TTC549 (cell line): ENCODE measurements at regions not wholly inside any gene's neighbourhood (a gene's known extent, or its start where the extent isn't known, plus 50 kb on each side); places are given as distances from the start of the nearest gene placed in this dataset.
"Not testable (repeated sequence)": the region's sequence is repeated elsewhere in the genome, so short reads cannot be mapped to it uniquely, and the experiment has no call there.

ENCODE experiments used
- FAIRE-seq: peaks from 2 replicates; lab custom pipeline; 2012; peaks lifted over from hg19 to GRCh38; lab: Jason Lieb, UNC

DNA sequence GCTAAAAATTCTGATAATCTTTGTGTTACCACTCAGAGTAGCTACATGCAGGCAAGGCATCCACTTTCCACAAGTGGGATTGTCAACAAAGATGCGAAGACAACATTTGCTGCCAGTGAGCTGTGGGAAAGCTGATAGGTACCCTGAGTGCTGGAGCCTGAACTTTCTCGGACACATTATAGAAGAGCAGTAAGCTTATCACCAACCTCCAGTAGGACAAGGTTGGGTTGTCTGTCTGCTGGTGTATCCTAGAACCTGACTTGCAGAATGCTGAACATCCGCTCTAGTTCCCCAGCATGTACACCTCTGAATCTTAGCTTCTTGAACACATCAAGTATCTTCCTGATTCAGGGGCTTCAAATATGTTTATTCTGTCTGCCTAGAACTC lies 103.8 kb upstream of the PPM1H start:
- no peak for FAIRE-seq

DNA sequence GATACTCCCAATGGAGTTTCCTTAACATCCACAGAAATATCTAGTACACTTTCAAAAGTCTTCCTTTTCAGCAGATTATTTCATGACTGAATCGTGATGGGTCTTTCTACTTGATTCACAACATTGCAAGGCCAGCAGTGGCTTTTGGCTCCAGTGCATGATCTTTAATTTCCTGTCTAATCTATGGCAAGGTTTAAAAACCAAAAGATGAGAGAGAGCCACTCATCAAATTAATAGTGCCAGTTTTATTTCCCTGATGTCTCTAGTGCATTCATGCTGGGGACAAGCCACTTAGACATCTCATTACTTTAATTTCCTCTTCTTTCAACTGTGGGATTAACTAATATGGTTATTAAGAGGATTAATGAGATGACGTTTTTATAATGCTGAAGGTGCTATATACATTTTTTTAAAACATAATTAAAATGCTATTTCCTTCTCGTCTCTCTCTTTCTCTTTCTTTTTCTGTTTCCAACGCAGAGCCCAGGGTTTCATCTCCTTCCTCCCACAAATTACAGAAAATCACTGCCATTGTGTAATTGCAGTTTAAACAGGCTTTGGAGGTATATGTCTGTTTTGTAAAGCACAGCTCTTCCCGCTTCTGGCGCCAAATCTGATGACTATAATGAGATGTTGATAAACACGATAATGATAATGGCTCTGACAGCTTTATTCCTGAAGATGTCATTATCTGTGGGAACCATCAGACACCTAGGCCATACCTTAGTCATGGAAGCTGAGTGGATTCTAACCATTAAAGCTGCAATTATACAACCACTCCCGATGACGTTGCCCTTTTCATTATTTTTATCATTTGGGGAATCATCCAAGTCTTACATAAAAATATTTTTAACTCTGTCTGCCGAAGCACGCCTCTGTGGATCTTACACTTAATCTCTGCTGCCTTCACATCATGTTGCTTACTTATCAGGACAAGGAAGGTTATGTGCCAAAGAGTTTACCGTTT lies 103.1 kb upstream of the PPM1H start:
- FAIRE-seq, result no peak

DNA sequence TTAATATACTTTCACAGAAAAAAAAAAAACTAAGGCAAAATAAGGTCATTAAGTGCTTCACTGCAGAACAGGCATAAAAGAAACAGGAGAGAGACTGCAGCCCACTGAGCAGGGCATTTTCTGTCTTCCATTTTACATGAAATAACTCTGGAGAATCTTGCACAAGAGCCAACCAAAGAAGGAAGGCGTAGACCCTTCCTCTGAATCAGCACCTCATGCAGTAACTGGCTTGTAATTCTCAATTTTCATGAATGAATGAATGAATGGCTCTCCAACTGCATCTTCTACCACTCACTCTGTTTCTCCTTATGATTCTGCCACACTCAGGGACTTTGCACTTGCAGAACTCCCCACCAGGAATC lies 102.0 kb upstream of the PPM1H start:
- FAIRE-seq, result no peak

DNA sequence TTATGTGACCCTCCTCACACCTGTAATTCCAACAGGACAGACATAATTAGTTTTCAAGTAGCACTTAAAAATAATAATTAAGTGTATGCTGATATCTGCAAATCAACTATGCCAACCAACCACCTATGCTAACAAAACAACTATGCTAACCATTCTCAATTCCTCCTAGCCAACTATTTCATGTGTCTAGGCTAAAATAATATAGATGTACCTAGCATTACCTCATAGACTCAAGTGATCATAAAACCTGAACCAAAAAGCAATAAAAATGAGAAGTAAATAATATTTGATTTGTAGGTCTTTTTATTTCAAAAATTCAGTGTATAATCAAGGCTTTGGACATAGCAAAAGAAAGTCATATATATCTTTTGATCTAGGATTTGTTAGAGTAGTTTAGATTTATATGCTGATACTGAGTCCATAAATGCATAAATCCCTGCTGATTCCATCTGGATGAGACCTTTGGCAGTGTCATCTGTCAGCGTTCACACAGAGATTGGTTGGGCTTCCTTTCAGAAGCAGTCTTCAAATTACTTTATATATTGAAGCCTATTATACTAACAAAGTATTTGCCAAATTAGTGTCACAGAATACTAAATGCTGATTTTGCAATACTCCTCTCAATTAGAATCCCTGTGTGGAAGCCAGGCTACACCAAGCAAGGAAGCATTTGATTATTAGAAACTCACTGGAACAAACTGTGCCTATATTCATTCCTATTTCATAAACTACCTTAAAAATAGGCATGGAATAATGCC lies 101.4 kb upstream of the PPM1H start:
- FAIRE-seq, result no peak

DNA sequence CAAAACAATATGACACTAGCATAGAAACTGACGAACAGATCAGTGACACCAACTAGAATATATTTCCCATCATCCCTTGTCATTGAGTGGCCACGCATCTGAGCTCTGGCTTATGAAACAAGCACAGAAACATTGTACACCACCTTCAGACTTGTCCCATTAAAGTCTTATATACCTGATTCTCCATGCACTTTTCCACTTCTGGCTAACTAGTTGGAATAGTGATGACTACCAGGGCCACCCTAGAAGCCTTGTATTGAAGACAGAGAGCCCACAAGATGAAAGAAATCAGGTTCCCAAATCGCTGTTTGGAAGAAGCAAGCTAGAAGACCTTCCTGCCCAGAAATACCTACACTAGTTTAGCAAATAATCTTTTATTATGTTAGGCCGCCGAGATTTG lies 99.7 kb upstream of the PPM1H start:
- no peak for FAIRE-seq

DNA sequence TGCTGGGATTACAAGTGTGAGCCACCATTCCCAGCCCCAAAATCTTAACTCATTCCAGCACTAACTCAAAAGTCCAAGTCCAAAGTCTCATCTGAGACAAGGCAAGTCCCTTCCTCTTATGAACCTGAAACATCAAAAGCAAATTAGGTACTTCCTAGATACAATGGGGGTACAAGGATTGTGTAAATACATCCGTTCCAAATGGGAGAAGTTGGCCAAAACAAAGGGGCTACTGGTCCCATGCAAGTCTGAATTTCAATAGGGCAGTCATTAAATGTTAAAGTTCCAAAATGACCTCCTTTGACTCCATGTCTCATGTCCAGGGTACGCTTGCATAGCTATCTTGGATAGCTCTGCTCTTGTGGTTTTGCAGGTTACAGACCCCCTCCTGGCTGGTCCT lies 94.7 kb upstream of the PPM1H start:
- FAIRE-seq, result no peak

DNA sequence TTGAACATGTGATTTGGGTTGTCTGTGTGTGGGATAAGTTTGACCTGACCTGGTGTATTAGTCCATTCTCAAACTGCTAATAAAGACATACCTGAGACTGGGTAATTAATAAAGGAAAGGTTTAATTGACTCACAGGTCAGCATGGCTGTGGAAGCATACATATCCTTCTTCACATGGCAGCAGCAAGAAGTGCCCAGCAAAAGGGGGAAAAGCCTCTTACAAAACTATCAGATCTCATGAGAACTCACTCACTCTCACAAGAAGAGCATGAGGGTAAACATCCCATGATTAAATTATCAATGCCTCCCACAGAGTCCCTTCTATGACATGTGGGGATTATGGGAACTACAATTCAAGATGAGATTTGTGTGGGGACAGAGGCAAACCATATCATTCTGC lies 94.0 kb upstream of the PPM1H start:
- no peak for FAIRE-seq

DNA sequence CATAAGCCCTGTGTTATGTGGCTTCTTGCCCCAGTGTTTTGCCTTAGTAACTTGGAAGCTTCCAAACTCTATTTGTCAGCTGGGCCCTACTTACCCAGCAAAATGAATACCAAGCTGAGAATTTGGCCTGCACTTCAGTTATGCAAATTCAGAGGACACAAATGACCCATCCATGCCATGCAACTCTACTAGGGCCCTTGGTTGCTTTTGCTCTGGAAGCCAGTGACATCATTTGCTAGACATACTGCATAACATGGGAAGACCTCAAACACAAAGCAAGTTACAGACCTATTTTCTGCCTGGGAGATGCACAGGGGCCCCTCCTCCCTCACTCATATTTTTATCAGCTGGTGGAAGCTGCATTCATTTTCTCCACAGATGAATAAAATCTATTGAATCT lies 90.2 kb upstream of the PPM1H start:
- no peak for FAIRE-seq

DNA sequence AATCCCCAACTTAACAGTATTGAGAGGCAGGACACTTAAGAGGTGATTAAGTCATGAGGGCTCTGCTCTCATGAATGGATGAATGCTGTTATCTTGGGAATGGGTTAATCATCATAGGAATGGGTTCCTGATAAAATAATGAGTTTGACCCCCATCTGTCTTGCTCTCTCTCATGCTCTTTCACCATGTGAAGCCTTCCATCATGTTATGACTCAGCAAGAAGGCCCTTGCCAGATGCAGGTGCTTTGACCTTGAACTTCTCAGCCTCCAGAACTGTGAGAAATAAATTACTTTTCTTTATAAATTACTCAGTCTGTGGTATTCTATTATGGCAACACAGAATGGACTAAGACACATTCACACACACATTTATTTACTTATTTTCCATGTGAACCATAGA lies 89.0 kb upstream of the PPM1H start:
- no peak for FAIRE-seq

DNA sequence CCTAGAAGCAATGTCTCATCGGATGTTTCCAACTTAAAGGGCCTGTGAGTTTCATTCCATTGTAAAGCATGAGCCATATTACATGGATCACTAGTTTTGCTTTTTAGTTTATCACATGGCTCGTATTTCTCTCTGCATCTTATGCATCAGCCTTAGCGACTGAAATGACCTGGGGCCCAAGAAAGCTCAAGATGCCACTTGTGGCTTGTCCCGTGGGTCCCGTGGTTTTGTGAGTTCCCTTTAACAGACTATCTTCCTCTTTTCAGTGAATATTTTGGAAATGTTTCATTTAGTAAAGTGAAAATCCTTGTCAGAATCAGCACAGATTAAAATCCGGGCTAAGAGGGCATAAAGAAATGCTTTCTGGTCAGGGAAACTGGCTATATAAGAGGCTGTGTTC lies 86.2 kb upstream of the PPM1H start:
- FAIRE-seq, result no peak

DNA sequence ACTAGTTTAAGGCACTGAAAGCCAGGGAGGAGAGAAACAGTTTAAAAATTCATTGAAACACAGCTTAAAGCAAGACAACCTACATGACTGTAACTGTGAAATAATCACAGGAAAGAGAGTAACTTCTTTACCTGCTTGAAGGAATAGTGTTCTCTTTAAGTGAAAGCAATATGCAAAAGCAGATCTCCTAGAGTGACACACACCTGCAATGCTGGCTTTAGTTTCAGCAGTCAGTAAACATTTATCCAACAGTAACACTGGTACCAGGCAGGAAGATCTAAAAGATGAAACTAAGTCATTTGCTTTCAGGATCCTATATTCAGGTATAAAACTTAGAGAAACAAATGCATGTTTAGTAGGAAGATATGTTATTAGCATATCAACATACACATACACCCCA lies 85.3 kb upstream of the PPM1H start:
- FAIRE-seq, result no peak

DNA sequence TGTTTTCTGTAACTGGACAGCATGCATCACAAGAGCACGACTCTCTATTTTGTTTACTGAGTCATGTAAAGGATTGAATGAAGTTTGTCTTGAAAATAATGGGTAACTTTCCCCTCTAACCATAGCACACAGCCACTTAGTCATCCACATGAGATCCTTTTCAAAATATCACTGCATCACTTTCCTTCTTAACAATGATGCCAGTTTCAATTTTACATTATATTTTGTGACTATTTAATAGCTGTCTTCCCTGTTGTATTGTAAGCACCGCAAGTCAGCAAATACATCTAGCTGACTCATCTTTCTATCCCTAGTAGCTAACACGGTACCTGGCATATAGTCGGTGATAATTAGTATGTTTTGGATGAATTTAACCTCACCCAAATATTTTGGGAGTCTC lies 83.3 kb upstream of the PPM1H start:
- FAIRE-seq, result no peak

DNA sequence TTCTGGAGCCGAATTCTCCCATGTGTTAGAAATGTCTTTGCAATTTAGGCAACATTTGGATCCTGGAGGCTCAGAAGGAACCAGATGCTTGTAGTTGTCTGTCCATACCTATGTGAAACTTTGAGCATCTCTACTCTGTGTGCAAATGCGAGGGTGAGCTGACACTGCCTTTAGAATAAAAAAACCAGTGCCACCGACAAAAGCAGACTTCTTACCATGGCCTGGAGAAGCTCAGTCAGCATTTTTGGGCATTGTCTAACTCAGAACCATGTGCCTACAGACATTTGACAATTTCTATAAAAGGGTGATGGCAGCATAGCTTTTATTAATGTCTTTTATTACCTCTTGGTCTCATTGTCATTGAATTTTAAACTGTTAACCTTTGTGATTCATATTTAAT lies 78.4 kb upstream of the PPM1H start:
- FAIRE-seq, result no peak

DNA sequence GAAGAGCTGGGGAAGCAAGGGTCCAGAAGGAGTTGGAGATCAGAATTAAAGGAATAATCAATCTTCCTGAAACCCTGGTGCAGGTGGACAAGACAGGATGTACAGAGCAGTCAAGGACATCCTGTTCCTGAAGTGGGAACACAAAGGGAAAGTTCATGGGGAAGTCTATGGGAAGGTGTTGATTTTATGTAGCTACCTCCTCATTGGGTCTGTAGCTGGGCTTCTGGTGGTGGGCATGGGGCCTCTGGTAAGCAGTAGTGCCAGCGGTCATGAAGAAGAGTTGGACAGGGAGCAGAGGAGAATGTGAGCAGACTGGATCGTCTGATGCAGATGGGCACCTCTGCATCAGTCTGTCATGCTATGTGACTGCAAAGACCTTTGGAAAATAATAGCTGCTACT lies 75.7 kb upstream of the PPM1H start:
- FAIRE-seq, result no peak

DNA sequence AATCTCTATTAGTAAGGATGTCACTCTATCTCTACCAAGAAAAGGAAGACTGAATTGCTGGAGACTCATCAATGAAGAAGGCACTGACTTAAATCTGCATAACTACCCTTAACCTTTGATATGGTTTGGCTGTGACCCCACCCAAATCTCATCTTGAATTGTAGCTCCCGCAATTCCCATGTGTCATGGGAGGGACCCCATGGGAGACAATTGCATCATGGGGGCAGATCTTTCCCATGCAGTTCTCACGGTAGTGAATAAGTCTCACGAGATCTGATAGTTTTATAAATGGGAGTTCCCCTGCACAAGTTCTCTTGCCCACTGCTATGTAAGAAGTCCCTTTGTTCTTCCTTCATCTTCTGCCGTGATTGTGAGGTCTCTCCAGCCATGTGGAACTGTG lies 73.4 kb upstream of the PPM1H start:
- no peak for FAIRE-seq

DNA sequence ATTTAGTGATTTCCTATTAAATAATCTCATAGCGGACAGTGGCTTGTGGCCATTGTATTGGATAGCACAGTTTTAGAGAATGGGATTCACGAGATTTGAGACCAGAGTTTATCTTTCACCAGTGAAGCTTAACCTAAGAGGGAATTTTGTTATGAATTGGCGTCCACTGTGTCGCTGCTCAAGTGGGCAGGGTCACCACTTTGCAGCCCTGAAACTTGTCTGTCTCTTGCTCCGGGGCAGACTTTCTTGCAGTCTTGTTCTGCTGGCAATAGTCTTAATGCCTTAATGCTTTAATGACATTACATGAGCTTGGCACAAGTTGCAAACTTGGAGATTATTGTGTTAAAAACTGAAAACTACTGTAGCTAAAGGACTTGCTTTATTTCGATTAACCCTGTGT lies 72.8 kb upstream of the PPM1H start:
- FAIRE-seq, result no peak

DNA sequence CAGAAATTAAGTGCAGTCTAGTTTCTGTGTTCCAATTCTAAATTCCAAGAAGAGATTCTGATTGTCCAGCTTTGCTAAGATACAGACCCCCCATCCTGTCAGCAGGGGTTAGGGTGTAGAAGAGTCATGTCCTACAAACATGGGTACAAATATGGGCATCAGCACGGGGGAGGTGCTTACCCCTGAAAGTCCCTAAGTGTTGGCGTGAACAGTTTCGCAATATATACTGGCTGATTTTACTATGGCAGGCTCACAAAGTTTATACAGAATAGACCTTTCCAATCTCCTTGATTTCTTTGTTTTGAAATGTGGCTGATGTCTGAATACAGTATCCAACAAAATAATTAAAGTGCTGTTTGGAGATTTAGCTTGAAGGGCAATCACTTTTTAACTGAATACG lies 71.6 kb upstream of the PPM1H start:
- FAIRE-seq, result no peak

DNA sequence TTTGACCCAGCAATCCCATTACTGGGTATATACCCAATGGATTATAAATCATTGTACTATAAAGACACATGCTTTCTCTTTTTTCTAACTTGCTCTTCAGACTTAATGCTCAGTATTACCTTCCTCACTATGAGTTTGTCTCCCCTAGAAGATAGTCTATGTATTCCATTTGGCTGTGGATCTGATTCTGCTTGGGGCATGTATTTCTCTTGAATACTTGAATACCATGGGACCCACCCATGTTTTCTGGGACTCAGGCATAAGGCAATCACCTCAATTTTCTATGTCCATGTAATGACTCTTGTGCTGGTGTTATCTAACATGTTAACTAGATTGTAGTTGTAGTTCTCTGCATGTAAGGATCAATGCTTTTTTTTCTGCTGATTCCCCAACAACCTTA lies 70.4 kb upstream of the PPM1H start:
- FAIRE-seq, result no peak

DNA sequence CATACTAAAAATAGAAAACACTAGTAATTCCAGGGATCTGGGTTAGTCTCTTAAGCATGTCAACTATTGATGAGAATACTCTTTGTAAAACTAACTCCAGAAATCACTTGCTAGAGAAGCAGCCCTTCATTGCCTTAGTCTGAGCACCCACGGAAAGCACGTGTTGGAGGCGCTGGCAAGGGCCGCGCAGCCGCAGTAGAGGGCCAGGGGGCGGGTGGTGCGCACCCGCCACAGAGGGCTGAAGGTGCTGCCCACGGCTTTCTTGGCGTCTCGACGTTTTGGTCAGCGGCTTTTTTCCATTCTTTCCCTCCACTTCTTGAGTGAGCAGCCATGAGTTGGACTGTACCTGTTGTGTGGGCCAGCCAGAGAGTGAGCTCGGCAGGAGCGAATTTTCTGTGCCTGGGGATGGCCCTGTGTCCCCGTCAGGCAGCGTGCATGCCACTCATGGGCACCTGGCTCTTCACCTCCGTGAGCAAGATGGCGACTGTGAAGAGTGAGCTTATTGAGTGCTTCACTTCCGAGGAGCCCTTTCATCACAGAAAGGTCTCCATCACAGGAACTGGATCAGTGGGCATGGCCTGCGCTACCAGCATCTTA lies 68.4 kb upstream of the PPM1H start:
- FAIRE-seq, result no peak

DNA sequence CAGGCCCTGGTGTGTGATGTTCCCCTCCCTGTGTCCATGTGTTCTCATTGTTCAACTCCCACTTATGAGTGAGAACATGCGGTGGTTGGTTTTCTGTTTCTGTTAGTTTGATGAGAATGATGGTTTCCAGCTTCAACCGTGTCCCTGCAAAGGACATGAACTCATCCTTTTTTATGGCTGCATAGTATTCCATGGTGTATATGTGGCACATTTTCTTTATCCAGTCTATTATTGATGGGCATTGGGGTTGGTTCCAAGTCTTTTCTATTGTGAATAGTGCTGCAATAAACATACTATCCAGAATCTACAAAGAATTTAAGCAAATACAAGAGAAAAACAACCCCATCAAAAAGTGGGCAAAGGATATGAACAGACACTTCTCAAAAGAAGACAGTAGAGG lies 67.1 kb upstream of the PPM1H start:
- FAIRE-seq, result not testable (repeated sequence)

DNA sequence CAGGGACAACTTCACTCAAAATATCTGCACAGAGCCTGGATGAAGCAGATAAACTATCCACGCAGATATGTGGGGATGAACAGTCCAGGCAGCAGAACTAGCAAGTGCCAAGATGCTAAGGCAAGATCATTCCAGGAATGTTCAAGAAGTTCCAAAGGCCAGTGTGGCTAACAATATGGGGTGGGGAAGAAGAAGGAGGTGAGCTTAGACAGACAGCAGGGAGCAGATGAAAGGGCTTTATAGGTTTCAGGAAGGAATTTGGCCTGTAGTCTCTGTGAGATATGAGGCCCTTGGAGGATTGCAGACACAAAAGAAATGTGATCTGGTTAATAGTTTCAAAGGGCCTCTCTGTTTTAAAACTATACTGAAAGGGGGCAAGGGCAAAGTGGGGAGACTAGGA lies 63.5 kb upstream of the PPM1H start:
- no peak for FAIRE-seq

DNA sequence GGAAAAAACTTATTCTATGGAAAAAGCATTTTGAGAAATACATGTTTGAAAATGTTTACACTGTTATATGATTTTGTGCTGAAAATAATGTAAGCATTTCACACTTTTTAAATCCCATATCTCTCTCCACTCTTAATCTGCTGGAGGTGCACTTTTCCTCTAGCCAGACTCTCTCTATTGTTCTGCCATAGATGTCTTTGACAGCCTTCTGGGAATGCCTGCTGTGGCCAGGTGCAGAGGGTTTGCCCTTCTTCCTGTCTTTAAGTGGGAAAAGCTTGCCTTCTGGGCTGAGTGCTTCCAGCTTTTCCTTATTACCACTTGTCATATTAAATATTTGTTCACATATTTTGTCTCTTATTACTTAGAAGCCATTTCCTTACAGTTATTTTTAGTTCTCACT lies 60.1 kb upstream of the PPM1H start:
- no peak for FAIRE-seq

DNA sequence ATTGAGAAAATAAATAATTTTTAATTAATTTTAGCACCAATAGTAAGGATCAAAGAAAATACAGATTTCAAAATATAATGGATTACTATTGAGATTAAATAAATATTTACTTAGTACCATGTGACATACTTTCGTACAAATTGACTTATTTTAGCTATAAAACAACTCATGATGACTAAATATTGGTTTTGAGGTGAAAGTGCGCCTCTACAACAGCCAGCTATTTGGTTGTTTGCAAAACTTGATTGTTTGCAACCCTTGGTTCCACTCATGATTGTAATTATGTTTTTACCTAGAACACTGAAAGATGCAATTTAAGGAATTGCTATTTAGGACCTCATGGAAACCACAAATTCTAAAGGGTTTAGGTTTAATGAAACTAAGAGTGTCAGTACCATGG lies 51.9 kb upstream of the PPM1H start:
- FAIRE-seq, result no peak
